Muscle of leg (tissue), 3 donors: ENCODE measurements at regions not wholly inside any gene's neighbourhood (a gene's known extent, or its start where the extent isn't known, plus 50 kb on each side); places are given as distances from the start of the nearest gene placed in this dataset.

Source experiments
- DNase-seq: peaks from one replicate; pipeline ENCODE4 v3.0.0; 2013
- H3K27ac ChIP-seq: one replicate; pipeline ENCODE4 v1.5.1; 2013; ENCODE audit warnings: mild to moderate bottlenecking, low read length, control low read depth
- H3K27me3 ChIP-seq: one replicate; pipeline ENCODE4 v1.6.1; 2013; ENCODE audit warnings: low read length; ENCODE audit not compliant: control insufficient read depth, insufficient read depth
- H3K36me3 ChIP-seq: one replicate; pipeline ENCODE4 v1.6.1; 2013; ENCODE audit warnings: low read length; ENCODE audit not compliant: control insufficient read depth, insufficient read depth
- H3K4me1 ChIP-seq: one replicate; pipeline ENCODE4 v1.6.1; 2013; ENCODE audit warnings: low read length; ENCODE audit not compliant: control insufficient read depth, insufficient read depth
- H3K4me3 ChIP-seq: one replicate; pipeline ENCODE4 v1.5.1; 2013; ENCODE audit warnings: low read length, control low read depth
- H3K9me3 ChIP-seq: replicated peaks from 2 replicates; pipeline ENCODE4 v1.6.1; 2013; ENCODE audit warnings: low read depth, low read length; ENCODE audit not compliant: control insufficient read depth
- WGBS: methylation state at CpG from one replicate; pipeline ENCODE4 v1.1.5; 2013; ENCODE audit warnings: missing lambda C conversion rate; ENCODE audit not compliant: insufficient coverage; 5-methylcytosine and 5-hydroxymethylcytosine counted together

DNA sequence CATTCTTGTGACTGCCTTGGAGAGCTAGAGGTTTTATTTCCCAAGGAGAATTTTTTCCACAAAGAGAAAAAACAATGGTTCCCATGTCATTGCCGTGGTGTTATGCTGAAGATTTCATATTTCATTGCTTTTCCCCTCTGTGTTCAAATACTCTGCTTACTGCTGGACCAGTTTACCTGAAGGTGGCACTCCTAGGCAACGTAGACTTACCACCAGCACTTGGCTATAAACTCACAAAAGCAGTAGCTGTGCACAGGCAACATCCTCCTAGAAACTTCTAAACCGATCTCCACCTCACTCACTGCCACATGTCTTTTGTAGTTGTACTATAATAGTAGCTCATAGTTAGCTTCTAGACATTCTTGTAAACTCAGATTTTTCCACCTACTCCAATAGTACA lies 1319.7 kb upstream of the CRIM1 start:
- no peaks in the 10 kb centered on the region for H3K4me1 ChIP-seq
- H3K27me3 ChIP-seq, result no peaks in the 10 kb centered on the region
- H3K4me3 ChIP-seq, result no peak overlapping the region
- no CpG with 5 or more reads among the region's 3 CpGs for WGBS
- DNase-seq, result no peak
- no peaks in the 10 kb centered on the region for H3K36me3 ChIP-seq
- H3K27ac ChIP-seq, result no peak overlapping the region
- peaks cover 15% of the 10 kb centered on the region for H3K9me3 ChIP-seq

DNA sequence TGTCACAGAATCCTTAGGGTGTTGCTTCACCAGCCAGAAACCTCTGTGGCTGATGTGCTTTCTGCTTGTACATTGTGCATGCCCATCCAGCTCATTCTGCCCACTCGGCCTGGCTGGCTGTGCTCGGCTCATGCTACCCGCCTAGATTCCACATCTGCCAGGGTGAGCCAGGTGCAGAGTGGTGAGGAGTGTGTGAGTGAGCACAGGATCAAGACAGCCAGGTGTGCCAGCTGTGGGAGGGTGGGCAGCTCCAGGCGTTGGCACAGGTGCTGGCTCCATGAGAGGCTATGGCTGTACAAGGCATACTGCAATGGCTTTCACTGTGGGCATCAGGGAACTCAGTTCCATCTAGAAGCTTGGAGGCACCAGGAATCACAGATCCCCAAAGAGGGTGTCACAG lies 1321.8 kb upstream of the CRIM1 start:
- WGBS, result 100% methylated on average over 2 of the region's 4 CpGs
- Histone ChIP-seq H3K4me3 (no peak overlapping the region), H3K9me3 (peaks cover 9% of the 10 kb centered on the region), H3K36me3 (no peaks in the 10 kb centered on the region), H3K27ac (no peak overlapping the region), H3K4me1 (no peaks in the 10 kb centered on the region), H3K27me3 (no peaks in the 10 kb centered on the region)
- no peak for DNase-seq

DNA sequence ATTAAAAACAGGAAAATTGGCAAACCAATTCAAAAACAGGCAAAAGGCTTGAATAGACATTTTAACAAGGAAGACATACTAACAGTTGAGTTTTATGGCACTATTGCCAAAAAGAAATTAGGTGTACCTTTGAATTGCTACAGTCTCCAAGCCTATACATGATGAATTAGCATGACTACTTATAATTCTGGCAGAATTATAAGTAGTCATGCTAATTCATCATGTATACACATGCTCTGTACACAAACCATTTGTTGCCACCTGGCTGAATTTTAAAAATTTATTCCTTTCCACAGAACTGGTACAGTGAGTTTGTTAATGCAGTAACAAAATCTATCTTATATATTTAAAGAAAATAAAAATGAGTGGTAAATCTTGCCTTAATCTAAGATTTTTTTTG lies 1332.0 kb upstream of the CRIM1 start:
- no peaks in the 10 kb centered on the region for H3K36me3 ChIP-seq

DNA sequence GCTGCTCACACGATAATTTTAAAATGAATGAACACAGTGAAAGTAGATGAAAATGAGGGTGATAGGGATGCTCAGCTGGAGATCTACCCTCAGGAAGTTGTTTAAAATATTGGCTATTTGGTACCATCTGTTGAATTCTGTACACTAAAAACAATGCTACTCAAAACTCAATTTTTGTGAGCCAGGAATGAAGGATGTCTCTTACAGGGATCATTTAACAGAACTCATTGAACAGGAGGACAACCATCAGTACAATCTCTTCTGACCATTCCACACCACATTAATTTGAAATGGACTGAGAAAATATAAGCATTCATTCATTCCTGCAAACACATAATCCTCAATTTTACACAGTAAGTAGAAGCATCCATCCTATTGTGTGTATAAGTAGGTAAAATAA lies 1355.1 kb upstream of the CRIM1 start:
- Histone ChIP-seq H3K4me1 (no peaks in the 10 kb centered on the region), H3K9me3 (no peaks in the 10 kb centered on the region), H3K27ac (no peak overlapping the region), H3K4me3 (no peak overlapping the region), H3K36me3 (no peaks in the 10 kb centered on the region), H3K27me3 (no peaks in the 10 kb centered on the region)
- DNase-seq, result no peak
- no CpG with 5 or more reads among the region's 1 CpG for WGBS

More for the DNA sequence above, 1332.0 kb upstream of the CRIM1 start:
- Histone ChIP-seq H3K4me1 (no peaks in the 10 kb centered on the region), H3K4me3 (no peak overlapping the region), H3K27ac (no peak overlapping the region), H3K9me3 (no peaks in the 10 kb centered on the region), H3K27me3 (no peaks in the 10 kb centered on the region)
- DNase-seq, result no peak

DNA sequence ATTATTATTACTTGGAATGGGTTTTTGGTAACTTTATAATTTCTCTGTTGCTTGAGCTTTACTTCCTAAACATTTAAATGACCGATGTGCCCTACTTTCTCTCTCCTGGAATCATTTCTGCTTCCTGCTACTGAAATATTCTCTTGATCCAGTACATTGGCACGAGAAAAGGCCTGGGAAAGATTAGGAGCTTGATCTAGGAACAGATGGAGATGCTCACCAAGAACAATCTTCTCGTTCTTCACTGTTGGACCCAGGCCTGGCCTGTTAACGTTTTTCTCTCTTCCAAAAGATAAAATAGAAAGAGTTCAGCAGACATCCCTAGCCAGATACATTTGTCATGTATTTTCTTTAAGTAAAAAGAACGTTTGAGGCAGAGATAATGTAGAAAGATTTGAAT lies 1356.8 kb upstream of the CRIM1 start:
- H3K36me3 ChIP-seq, result no peaks in the 10 kb centered on the region
- H3K9me3 ChIP-seq, result no peaks in the 10 kb centered on the region
- no CpG with 5 or more reads among the region's 5 CpGs for WGBS
- H3K4me1 ChIP-seq, result no peaks in the 10 kb centered on the region
- H3K27me3 ChIP-seq, result no peaks in the 10 kb centered on the region
- H3K4me3 ChIP-seq, result no peak overlapping the region
- no peak for DNase-seq
- H3K27ac ChIP-seq, result no peak overlapping the region

DNA sequence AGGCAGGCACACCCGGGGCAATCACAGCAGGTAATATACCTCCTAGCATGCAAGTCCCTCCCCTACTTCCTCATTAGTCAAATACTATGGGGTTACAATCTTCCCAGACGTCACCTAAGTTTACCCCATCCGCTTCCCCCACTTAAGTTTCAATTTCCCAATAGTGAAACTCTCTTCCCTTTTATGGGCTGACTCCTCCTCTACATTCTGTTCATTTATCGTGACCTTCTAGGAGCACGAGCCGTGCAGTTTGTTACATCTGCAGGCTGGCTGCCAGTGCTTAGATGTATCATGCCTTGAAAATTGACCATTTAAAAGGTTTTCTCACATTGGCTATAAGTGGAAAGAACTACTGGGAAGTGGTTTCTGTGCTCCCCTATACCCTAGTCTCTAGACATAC lies 1357.8 kb upstream of the CRIM1 start:
- Histone ChIP-seq H3K9me3 (no peaks in the 10 kb centered on the region), H3K36me3 (no peaks in the 10 kb centered on the region), H3K27me3 (no peaks in the 10 kb centered on the region), H3K27ac (no peak overlapping the region), H3K4me1 (no peaks in the 10 kb centered on the region), H3K4me3 (no peak overlapping the region)
- 59% methylated on average over 3 of the region's 6 CpGs for WGBS
- no peak for DNase-seq

DNA sequence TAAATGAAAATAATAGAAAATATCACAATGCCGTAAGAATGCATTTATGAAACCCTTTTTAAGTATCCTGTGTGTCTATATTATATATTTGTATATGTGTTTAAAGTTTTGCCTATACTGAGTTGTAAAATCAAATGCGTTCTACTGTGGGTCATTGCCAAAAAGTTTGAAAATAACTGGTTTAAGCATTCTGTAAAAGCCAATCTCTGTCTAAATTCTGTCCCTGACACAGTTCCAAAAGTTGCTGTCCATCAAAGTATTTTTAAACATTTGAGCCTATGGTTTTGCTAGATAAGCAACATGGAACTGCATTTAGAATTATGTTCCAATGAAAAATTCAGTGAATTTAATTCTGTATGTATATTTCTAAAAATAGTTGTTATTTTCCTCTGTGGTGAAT lies 1360.4 kb upstream of the CRIM1 start:
- WGBS, result no CpG with 5 or more reads among the region's 2 CpGs
- no peak for DNase-seq
- Histone ChIP-seq H3K9me3 (no peaks in the 10 kb centered on the region), H3K27ac (no peak overlapping the region), H3K27me3 (no peaks in the 10 kb centered on the region), H3K4me1 (no peaks in the 10 kb centered on the region), H3K4me3 (no peak overlapping the region), H3K36me3 (no peaks in the 10 kb centered on the region)

DNA sequence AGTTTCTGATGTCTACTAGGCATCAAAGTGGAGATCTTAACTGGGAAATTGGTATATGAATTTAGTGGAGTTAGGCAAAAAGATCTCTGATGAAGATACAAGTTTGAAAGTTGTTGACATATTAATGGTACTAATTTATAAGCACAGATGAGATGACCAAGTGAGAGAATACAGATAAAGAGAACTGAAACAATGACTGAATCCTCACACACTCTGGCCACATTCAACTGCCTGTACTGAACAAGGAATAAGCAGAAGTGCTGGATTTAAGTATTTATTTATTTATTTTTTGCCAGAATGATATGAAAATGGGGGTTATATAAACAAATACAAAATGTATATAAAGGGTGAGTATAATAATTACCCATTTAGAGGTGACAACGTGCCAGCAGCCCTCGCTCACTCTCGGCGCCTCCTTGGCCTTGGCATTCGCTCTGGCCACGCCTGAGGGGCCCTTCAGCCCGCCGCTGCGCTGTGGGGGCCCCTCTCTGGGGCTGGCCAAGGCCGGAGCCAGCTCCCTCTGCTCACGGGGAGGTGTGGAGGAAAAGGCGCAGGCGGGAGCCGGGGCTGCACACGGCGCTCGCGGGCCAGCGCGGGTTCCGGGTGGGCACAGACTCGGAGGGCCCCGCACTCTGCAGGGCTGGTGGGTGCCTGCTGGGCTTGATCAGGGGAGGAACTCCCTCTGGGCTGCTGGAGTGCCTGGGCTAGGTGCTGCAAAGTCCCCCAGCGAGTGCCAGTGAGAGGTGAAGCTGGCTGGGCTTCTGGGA lies 1363.9 kb upstream of the CRIM1 start:
- Histone ChIP-seq H3K4me3 (no peak overlapping the region), H3K27me3 (no peaks in the 10 kb centered on the region), H3K36me3 (no peaks in the 10 kb centered on the region), H3K27ac (no peak overlapping the region), H3K9me3 (no peaks in the 10 kb centered on the region), H3K4me1 (no peaks in the 10 kb centered on the region)
- 93% methylated on average over 20 of the region's 24 CpGs for WGBS
- no peak for DNase-seq

DNA sequence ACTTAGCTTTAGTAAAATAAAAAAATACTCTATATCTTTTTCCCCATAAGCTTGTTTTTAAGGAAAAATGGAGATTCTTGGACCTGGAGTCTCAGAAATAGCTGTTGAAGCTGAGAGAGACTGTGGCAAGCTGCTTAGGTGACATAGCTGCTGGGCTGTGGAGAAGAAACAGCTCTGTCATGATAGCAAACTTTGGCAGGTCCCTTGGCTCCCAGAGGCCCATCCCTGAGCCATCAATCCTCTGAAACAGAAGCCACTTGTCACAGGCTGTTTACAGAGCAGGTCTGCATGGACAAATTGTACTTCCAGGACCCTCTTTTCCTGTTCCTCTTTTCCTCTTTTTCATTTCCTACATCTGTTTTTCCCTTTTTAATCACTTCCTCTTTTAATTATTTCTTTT lies 1370.1 kb upstream of the CRIM1 start:
- no peaks in the 10 kb centered on the region for H3K27me3 ChIP-seq
- no peak for DNase-seq
- no peaks in the 10 kb centered on the region for H3K9me3 ChIP-seq
- no peaks in the 10 kb centered on the region for H3K4me1 ChIP-seq
- H3K4me3 ChIP-seq, result no peak overlapping the region
- no peak overlapping the region for H3K27ac ChIP-seq
- no peaks in the 10 kb centered on the region for H3K36me3 ChIP-seq

DNA sequence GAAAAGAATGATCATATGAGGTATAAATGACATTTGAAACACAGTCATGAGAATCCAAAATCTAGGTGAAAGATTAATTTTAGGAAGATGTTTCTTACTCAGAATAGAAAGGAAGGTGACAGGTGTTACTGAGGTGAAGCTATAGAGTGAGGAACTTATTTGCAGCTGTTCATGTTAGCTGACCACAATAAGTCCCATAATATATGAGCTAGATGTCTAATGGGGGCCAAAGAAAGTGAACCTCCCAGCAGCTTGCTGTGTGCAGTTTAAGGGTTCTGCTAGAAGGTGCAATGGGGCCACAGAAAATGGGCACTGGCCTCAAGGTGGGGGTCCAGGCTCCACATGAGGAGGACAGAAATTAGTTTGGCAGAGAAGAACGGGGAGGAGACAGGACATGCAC lies 1374.9 kb upstream of the CRIM1 start:
- DNase-seq, result no peak
- no peaks in the 10 kb centered on the region for H3K4me1 ChIP-seq
- H3K9me3 ChIP-seq, result no peaks in the 10 kb centered on the region
- H3K36me3 ChIP-seq, result no peaks in the 10 kb centered on the region
- no peak overlapping the region for H3K4me3 ChIP-seq
- 67% methylated on average over 1 of the region's 1 CpG for WGBS
- H3K27ac ChIP-seq, result no peak overlapping the region
- no peaks in the 10 kb centered on the region for H3K27me3 ChIP-seq

DNA sequence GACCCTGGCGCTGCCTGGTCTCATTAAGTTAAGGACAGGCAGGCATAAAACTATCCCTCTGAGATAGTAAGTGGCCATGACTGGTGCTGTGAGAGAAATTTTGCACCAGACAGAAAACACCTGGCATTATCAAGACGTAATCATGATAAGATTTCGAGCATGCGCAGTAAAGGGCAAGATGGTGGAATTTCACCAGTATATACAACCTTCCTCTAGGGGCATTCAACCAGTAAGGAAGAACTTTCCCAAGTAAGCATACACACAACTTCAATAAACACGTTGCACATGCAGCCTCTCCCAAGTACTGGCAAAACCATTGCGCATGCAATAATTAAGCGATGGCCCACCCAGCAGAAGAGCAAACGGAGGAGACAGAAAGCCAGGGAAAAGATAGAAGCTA lies 1376.4 kb upstream of the CRIM1 start:
- DNase-seq, result no peak
- Histone ChIP-seq H3K27me3 (no peaks in the 10 kb centered on the region), H3K27ac (no peak overlapping the region), H3K36me3 (no peaks in the 10 kb centered on the region), H3K4me3 (no peak overlapping the region), H3K9me3 (no peaks in the 10 kb centered on the region), H3K4me1 (no peaks in the 10 kb centered on the region)
- 90% methylated on average over 2 of the region's 8 CpGs for WGBS
